Adrenal gland (tissue), 9 donors: ENCODE measurements at regions not wholly inside any gene's neighbourhood (a gene's known extent, or its start where the extent isn't known, plus 50 kb on each side); places are given as distances from the start of the nearest gene placed in this dataset.

Experiments
- DNase-seq, 7 donors: peaks; one replicate each; pipeline ENCODE4 v3.0.0-alpha.2; 2019 to 2020
- H3K27ac ChIP-seq, 5 donors: fragments of 200-600 bp; sonication (generic) in 4 of 5; 1 replicate in 3 of 5; 2 replicates in 2 of 5; pipeline versions ENCODE4 v1.5.1 to v1.8.0; 2016 to 2020; ENCODE audit warnings: mild to moderate bottlenecking in 1 of 5
- H3K27me3 ChIP-seq: fragments of 200-600 bp; 2 replicates; pipeline ENCODE4 v1.8.0; 2021
- H3K36me3 ChIP-seq, 2 donors: fragments of 200-600 bp; replicated peaks in 1 of 2; 1 replicate in 1 of 2; 2 replicates in 1 of 2; pipeline versions ENCODE4 v1.5.1 to v1.8.0; 2018 to 2022
- H3K4me1 ChIP-seq, 2 donors: fragments of 200-600 bp; replicated peaks in 1 of 2; 1 replicate in 1 of 2; 2 replicates in 1 of 2; pipeline versions ENCODE4 v1.5.1 to v1.8.0; 2018 to 2021
- H3K4me3 ChIP-seq, 4 donors: fragments of 200-600 bp; sonication (generic) in 3 of 4; one replicate each; pipeline ENCODE4 v1.5.1; 2016 to 2018
- H3K9me3 ChIP-seq, 3 donors: fragments of 200-600 bp; sonication (generic) in 1 of 3; replicated peaks in 1 of 3; 1 replicate in 2 of 3; 2 replicates in 1 of 3; pipeline versions ENCODE4 v1.5.1 to v1.8.0; 2016 to 2021
- POLR2A ChIP-seq, 2 donors: fragments of 450-650 bp; IDR thresholded peaks; one replicate each; pipeline ENCODE4 v1.6.1; 2017; ENCODE audit warnings: antibody characterized with exemption in 2 of 2, mild to moderate bottlenecking in 2 of 2, moderate library complexity in 1 of 2
- WGBS, 4 donors: extraction: QIAGEN DNeasy Blood & Tissue Kit in 2 of 4; methylation state at CpG; one replicate each; pipeline versions ENCODE4 v1.1.5 to v1.1.7; 2013 to 2017; 5-methylcytosine and 5-hydroxymethylcytosine counted together
- intact Hi-C, 2 donors: fragments of 100-400 bp; cut with DNase I; formaldehyde crosslinking; loops; one replicate each; pipeline versions ENCODE4 v1.14.1 to v1.15.0; 2022 to 2023
- TF ChIP-seq, protein P1 (sequence below), 6 experiments: fragments of 450-650 bp in 4 of 6; fragments of 200-600 bp in 2 of 6; sonication (generic) in 1 of 6; IDR thresholded peaks; 1 replicate in 5 of 6; 2 replicates in 1 of 6; pipeline versions ENCODE4 v1.5.1 to v1.8.0; 2016 to 2021; ENCODE audit warnings: antibody characterized with exemption in 6 of 6, mild to moderate bottlenecking in 2 of 6, moderate library complexity in 1 of 6
- donor health status: healthy with polysubstance abuse.
- donor health status: Bipolar disorder and iron deficiency.
- donor health status: DM: yes; HTN: yes; CAD: no.
- donor health status: DM: no; HTN: no; CAD: no.
- donor health status: DM: no; HTN: no; CAD: no.

DNA sequence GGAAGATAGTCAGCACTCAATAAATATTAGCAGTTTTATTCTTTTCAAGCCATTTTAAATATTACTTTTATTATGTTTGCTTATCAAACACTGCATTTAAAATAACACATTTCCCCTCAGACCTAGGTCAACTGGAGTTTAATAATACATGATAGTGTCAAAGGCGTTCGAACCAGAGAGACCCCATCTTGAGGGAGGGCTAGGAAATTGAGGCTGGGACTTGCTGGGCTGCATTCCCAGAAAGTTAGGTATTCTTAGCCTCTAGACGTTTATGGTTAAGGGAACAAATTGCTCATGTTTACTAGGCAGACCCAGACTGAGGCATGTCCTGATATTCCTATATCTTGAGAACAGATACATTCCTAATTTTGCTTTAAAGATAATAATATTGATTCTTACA is 426.5 kb downstream of the METTL4 start:
- Histone ChIP-seq H3K4me1 (no peaks in the 10 kb centered on the region), H3K4me3 (no peak overlapping the region), H3K27me3 (no peaks in the 10 kb centered on the region), H3K27ac (no peak overlapping the region), H3K36me3 (no peaks in the 10 kb centered on the region), H3K9me3 (no peaks in the 10 kb centered on the region)
- no peak for TF ChIP-seq POLR2A (IDR thresholded peaks at IDR 0.05)
- TF ChIP-seq, protein P1, sequence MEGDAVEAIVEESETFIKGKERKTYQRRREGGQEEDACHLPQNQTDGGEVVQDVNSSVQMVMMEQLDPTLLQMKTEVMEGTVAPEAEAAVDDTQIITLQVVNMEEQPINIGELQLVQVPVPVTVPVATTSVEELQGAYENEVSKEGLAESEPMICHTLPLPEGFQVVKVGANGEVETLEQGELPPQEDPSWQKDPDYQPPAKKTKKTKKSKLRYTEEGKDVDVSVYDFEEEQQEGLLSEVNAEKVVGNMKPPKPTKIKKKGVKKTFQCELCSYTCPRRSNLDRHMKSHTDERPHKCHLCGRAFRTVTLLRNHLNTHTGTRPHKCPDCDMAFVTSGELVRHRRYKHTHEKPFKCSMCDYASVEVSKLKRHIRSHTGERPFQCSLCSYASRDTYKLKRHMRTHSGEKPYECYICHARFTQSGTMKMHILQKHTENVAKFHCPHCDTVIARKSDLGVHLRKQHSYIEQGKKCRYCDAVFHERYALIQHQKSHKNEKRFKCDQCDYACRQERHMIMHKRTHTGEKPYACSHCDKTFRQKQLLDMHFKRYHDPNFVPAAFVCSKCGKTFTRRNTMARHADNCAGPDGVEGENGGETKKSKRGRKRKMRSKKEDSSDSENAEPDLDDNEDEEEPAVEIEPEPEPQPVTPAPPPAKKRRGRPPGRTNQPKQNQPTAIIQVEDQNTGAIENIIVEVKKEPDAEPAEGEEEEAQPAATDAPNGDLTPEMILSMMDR (IDR thresholded peaks at IDR 0.05) = no peak
- 55 to 63% (median 59%) methylated on average over 3 of the region's 3 CpGs for WGBS, 4 donors
- no peak for DNase-seq
- intact Hi-C loops = no loop called here

DNA sequence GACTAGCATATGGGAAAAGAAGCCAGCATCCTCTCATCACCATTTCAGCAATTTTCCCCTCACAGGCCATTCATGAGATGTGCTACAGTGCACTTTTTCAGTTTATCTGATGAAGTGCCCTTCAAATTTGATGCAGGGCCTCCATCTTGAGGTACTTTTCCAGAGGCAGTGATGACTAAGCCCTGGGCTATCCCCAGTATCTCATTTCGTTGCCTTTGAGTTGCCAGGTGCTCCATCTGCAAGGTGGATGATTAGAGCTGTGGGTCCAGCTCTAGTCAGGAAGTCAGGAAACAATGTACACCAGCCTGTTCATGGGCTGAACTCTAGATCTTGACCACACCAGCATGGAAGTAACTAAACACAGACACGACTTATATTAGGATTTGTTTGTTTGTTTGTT is 425.2 kb downstream of the METTL4 start:
- H3K9me3 ChIP-seq = no peaks in the 10 kb centered on the region
- no peak for DNase-seq
- 45 to 78% (median 65%) methylated on average over 2 of the region's 2 CpGs for WGBS, 4 donors
- no peak overlapping the region for H3K27ac ChIP-seq
- no peaks in the 10 kb centered on the region for H3K27me3 ChIP-seq
- TF ChIP-seq POLR2A (IDR thresholded peaks at IDR 0.05) = no peak
- TF ChIP-seq, protein P1 (IDR thresholded peaks at IDR 0.05) = no peak
- intact Hi-C loops = no loop called here
- H3K36me3 ChIP-seq = no peaks in the 10 kb centered on the region
- H3K4me1 ChIP-seq = no peaks in the 10 kb centered on the region
- H3K4me3 ChIP-seq = no peak overlapping the region

- no peak for DNase-seq
- TF ChIP-seq, protein P1 (IDR thresholded peaks at IDR 0.05) = no peak
- no peak for TF ChIP-seq POLR2A (IDR thresholded peaks at IDR 0.05)
- Histone ChIP-seq H3K4me3 (no peak overlapping the region), H3K4me1 (no peaks in the 10 kb centered on the region), H3K9me3 (no peaks in the 10 kb centered on the region), H3K27ac (no peak overlapping the region), H3K27me3 (no peaks in the 10 kb centered on the region), H3K36me3 (no peaks in the 10 kb centered on the region)
- intact Hi-C loops = no loop called here
- 74 to 86% (median 83%) methylated on average over 2 of the region's 2 CpGs for WGBS, 4 donors
Observed at GRCh38 chr18:2146754-2147153, 424.6 kb downstream of the METTL4 start.

- TF ChIP-seq, protein P1 (IDR thresholded peaks at IDR 0.05) = no peak
- TF ChIP-seq POLR2A (IDR thresholded peaks at IDR 0.05) = no peak
Observed at GRCh38 chr18:2147476-2148230, 423.7 kb downstream of the METTL4 start.

More at GRCh38 chr18:2147476-2148230, 423.7 kb downstream of the METTL4 start:
- intact Hi-C loops = no loop called here
- no peak for DNase-seq
- Histone ChIP-seq H3K9me3 (no peaks in the 10 kb centered on the region), H3K36me3 (no peaks in the 10 kb centered on the region), H3K27me3 (no peaks in the 10 kb centered on the region), H3K27ac (no peak overlapping the region), H3K4me1 (no peaks in the 10 kb centered on the region), H3K4me3 (no peak overlapping the region)
- 61 to 67% (median 64%) methylated on average over 8 of the region's 8 CpGs for WGBS, 4 donors
